MM.1S (cell line): ENCODE measurements at regions not wholly inside any gene's neighbourhood (a gene's known extent, or its start where the extent isn't known, plus 50 kb on each side); places are given as distances from the start of the nearest gene placed in this dataset.

Experiments
- CTCF ChIP-seq: fragments of 300-600 bp; sonication (generic); IDR thresholded peaks from 2 replicates; pipeline ENCODE4 v1.5.1; 2016; ENCODE audit warnings: antibody characterized with exemption, low read length, mixed read lengths
- EZH2 ChIP-seq: fragments of 300-600 bp; sonication (generic); optimal IDR thresholded peaks from 2 replicates; pipeline ENCODE3; 2017; ENCODE audit warnings: low read depth, mild to moderate bottlenecking, antibody characterized with exemption, low read length, mixed read lengths
- EZH2phosphoT487 ChIP-seq: fragments of 300-600 bp; sonication (generic); IDR thresholded peaks from 2 replicates; pipeline ENCODE4 v1.6.1; 2018; ENCODE audit warnings: antibody characterized with exemption, low read length

- TF ChIP-seq CTCF (no peak), EZH2 (no peak), EZH2phosphoT487 (no peak)
Observed at GRCh38 chr9:107869111-107869510, 379.5 kb upstream of the KLF4 start.
